Fibroblast of the aortic adventitia (primary cell): ENCODE measurements at regions not wholly inside any gene's neighbourhood (a gene's known extent, or its start where the extent isn't known, plus 50 kb on each side); places are given as distances from the start of the nearest gene placed in this dataset.

Experiments used
- DNase-seq: peaks from one replicate; pipeline ENCODE4 v3.0.0-alpha.2; 2010; ENCODE audit warnings: low read depth
- H3K4me3 ChIP-seq: 2 replicates; pipeline ENCODE4 v1.5.1; 2011; ENCODE audit warnings: low read depth, mild to moderate bottlenecking, control low read depth, low read length, moderate library complexity
- TF ChIP-seq, protein P1 (sequence below): IDR thresholded peaks from 2 replicates; pipeline ENCODE4 v1.5.1; 2011; ENCODE audit warnings: mild to moderate bottlenecking, low read length, control low read depth, inconsistent platforms; ENCODE audit not compliant: insufficient read depth

GRCh38 chr14:22168092-22168955, 420.7 kb downstream of the DAD1 start:
- H3K4me3 ChIP-seq = no peak overlapping the region
- TF ChIP-seq, protein P1, sequence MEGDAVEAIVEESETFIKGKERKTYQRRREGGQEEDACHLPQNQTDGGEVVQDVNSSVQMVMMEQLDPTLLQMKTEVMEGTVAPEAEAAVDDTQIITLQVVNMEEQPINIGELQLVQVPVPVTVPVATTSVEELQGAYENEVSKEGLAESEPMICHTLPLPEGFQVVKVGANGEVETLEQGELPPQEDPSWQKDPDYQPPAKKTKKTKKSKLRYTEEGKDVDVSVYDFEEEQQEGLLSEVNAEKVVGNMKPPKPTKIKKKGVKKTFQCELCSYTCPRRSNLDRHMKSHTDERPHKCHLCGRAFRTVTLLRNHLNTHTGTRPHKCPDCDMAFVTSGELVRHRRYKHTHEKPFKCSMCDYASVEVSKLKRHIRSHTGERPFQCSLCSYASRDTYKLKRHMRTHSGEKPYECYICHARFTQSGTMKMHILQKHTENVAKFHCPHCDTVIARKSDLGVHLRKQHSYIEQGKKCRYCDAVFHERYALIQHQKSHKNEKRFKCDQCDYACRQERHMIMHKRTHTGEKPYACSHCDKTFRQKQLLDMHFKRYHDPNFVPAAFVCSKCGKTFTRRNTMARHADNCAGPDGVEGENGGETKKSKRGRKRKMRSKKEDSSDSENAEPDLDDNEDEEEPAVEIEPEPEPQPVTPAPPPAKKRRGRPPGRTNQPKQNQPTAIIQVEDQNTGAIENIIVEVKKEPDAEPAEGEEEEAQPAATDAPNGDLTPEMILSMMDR = no peak
- DNase-seq = no peak

DNA sequence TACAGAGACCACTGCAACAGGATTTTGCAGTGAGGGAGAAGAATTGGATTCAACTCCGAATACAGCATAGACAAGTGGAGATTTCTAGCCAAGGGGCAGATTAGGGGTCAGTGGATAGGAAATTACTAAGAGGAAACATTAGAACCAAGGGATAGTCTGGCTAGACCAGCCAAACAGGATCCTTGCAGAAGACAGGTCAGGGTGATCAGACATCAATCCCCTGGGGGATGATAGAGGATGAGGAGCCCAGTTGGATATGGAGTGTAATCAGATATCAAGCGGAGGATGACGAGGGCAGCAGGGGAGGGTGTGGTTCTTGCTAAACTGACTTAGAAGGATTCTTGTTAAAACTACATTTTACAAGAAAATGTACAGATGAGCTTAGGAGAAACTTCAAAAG, 424.4 kb downstream of the DAD1 start:
- no peak for DNase-seq
- TF ChIP-seq, protein P1 = no peak
- no peak overlapping the region for H3K4me3 ChIP-seq

- TF ChIP-seq, protein P1 = no peak
- DNase-seq = no peak
- H3K4me3 ChIP-seq = no peak overlapping the region
These were observed 426.0 kb downstream of the DAD1 start for GRCh38 chr14:22163051-22163450.

DNA sequence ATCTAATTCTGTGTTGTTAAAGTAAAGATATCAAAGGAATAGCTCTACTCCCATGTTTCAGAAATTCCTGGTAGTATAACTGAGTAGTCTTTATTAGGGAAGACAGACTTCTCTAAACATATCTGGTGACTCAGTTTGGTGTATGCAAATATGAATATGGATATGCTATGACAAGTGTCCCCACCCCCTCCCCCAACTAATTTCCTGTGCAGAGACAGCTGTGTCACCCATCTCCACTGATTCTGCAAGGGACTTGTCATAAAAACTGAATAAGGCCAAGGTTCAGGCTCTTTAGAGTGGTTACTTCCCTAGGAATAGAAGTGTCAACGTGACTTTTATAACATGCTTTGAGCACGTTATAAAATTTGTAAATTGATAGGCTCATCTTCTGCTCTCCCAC, 429.1 kb downstream of the DAD1 start:
- TF ChIP-seq, protein P1 = no peak
- no peak for DNase-seq
- no peak overlapping the region for H3K4me3 ChIP-seq

- TF ChIP-seq, protein P1 = no peak
- no peak for DNase-seq
- H3K4me3 ChIP-seq = no peak overlapping the region
These were observed 429.9 kb downstream of the DAD1 start for GRCh38 chr14:22159099-22159498.

- DNase-seq = no peak
- no peak overlapping the region for H3K4me3 ChIP-seq
- TF ChIP-seq, protein P1 = no peak
These were observed 430.5 kb downstream of the DAD1 start for GRCh38 chr14:22158560-22158959.
